ENCODE measurements at regions not wholly inside any gene's neighbourhood (a gene's known extent, or its start where the extent isn't known, plus 50 kb on each side); places are given as distances from the start of the nearest gene placed in this dataset.

- no TSS peak for BruUV-seq (replicated peaks)
- TF ChIP-seq CTCF (IDR thresholded peaks at IDR 0.05; ENCODE audit: insufficient read depth in 1 of 2, low read depth in 1 of 2, low read length in 1 of 2, severe bottlenecking in 1 of 2, unreplicated experiment in 1 of 2): no peak
- Histone ChIP-seq H3K36me3 (ENCODE audit: control insufficient read depth, insufficient read depth, low read length) (no peaks in the 10 kb centered on the region), H3K9me3 (0 out of 2 replicates have a peak, but pooled peaks cover 2% of the 10 kb centered on the region), H3K27me3 (replicated peaks; ENCODE audit: control insufficient read depth, insufficient read depth, low read length) (no peaks in the 10 kb centered on the region), H3K4me1 (no peaks in the 10 kb centered on the region), H3K4me3 (ENCODE audit: low read depth, low read length) (no peak overlapping the region)
- no peaks in the 10 kb centered on the region for H3K27me3 Mint-ChIP-seq (ENCODE audit: insufficient read depth, unreplicated experiment)
- DNase-seq: no peak
- no peaks in the 10 kb centered on the region for H3K4me1 Mint-ChIP-seq (ENCODE audit: low read depth, unreplicated experiment)
- no peaks in the 10 kb centered on the region for H3K9me3 Mint-ChIP-seq (ENCODE audit: unreplicated experiment)
- ChIA-PET CTCF (no interaction called here), POLR2A (no interaction called here)
- intact Hi-C loops (cut with micrococcal nuclease; ENCODE audit: unreplicated experiment): no loop called here
- no peak overlapping the region for H3K27ac Mint-ChIP-seq (ENCODE audit: unreplicated experiment)
- H3K36me3 Mint-ChIP-seq (ENCODE audit: insufficient read depth, unreplicated experiment): no peaks in the 10 kb centered on the region
- no peak overlapping the region for H3K4me3 Mint-ChIP-seq (ENCODE audit: unreplicated experiment)
Measured at GRCh38 chr15:36008719-36009118, 462.8 kb upstream of the DPH6 start.

GRCh38 chr15:36024031-36024688 lies 478.2 kb upstream of the DPH6 start:
- POLR2A ChIA-PET: no interaction called here
- no peaks in the 10 kb centered on the region for H3K4me1 ChIP-seq
- no TSS peak for BruUV-seq (replicated peaks)
- no peaks in the 10 kb centered on the region for H3K27me3 ChIP-seq (replicated peaks; ENCODE audit: control insufficient read depth, insufficient read depth, low read length)
- intact Hi-C loops (cut with micrococcal nuclease; ENCODE audit: unreplicated experiment): no loop called here
- Mint-ChIP-seq H3K27me3 (ENCODE audit: insufficient read depth, unreplicated experiment) (peaks cover 3% of the 10 kb centered on the region), H3K4me3 (ENCODE audit: unreplicated experiment) (no peak overlapping the region), H3K4me1 (ENCODE audit: low read depth, unreplicated experiment) (no peaks in the 10 kb centered on the region), H3K27ac (ENCODE audit: unreplicated experiment) (no peak overlapping the region), H3K36me3 (ENCODE audit: insufficient read depth, unreplicated experiment) (no peaks in the 10 kb centered on the region), H3K9me3 (ENCODE audit: unreplicated experiment) (no peaks in the 10 kb centered on the region)
- H3K9me3 ChIP-seq: no peaks in the 10 kb centered on the region
- H3K36me3 ChIP-seq (ENCODE audit: control insufficient read depth, insufficient read depth, low read length): no peaks in the 10 kb centered on the region
- CTCF ChIA-PET: no interaction called here
- H3K4me3 ChIP-seq (ENCODE audit: low read depth, low read length): no peak overlapping the region
- DNase-seq: no peak
- TF ChIP-seq CTCF (IDR thresholded peaks at IDR 0.05; ENCODE audit: insufficient read depth in 1 of 2, low read depth in 1 of 2, low read length in 1 of 2, severe bottlenecking in 1 of 2, unreplicated experiment in 1 of 2): no peak

- no peaks in the 10 kb centered on the region for H3K36me3 Mint-ChIP-seq (ENCODE audit: insufficient read depth, unreplicated experiment)
- no peaks in the 10 kb centered on the region for H3K4me1 ChIP-seq
- ChIA-PET POLR2A (no interaction called here), CTCF (no interaction called here)
- no peaks in the 10 kb centered on the region for H3K9me3 Mint-ChIP-seq (ENCODE audit: unreplicated experiment)
- DNase-seq: no peak
- no peak overlapping the region for H3K4me3 Mint-ChIP-seq (ENCODE audit: unreplicated experiment)
- H3K27me3 ChIP-seq (replicated peaks; ENCODE audit: control insufficient read depth, insufficient read depth, low read length): no peaks in the 10 kb centered on the region
- no peaks in the 10 kb centered on the region for H3K4me1 Mint-ChIP-seq (ENCODE audit: low read depth, unreplicated experiment)
- no peak overlapping the region for H3K27ac Mint-ChIP-seq (ENCODE audit: unreplicated experiment)
- H3K4me3 ChIP-seq (ENCODE audit: low read depth, low read length): no peak overlapping the region
- peaks cover 3% of the 10 kb centered on the region for H3K27me3 Mint-ChIP-seq (ENCODE audit: insufficient read depth, unreplicated experiment)
- H3K36me3 ChIP-seq (ENCODE audit: control insufficient read depth, insufficient read depth, low read length): no peaks in the 10 kb centered on the region
- TF ChIP-seq CTCF (IDR thresholded peaks at IDR 0.05; ENCODE audit: insufficient read depth in 1 of 2, low read depth in 1 of 2, low read length in 1 of 2, severe bottlenecking in 1 of 2, unreplicated experiment in 1 of 2): no peak
- H3K9me3 ChIP-seq: no peaks in the 10 kb centered on the region
- no TSS peak for BruUV-seq (replicated peaks)
- intact Hi-C loops (cut with micrococcal nuclease; ENCODE audit: unreplicated experiment): no loop called here
Measured at GRCh38 chr15:36026627-36027283, 480.8 kb upstream of the DPH6 start.

Measured in Caco-2 (cell line).